NCI-H2171 (cell line): ENCODE measurements at regions not wholly inside any gene's neighbourhood (a gene's known extent, or its start where the extent isn't known, plus 50 kb on each side); places are given as distances from the start of the nearest gene placed in this dataset.
"Not testable (repeated sequence)": the region's sequence is repeated elsewhere in the genome, so short reads cannot be mapped to it uniquely, and the experiment has no call there.

Experiments used
- DNase-seq: peaks from one replicate; lab custom pipeline; 2025; lab: John Stamatoyannopoulos, UW

GRCh38 chr7:34390103-34390502 lies 267.9 kb upstream of the NPSR1 start:
- DNase-seq, result no peak

GRCh38 chr7:34392972-34393371 lies 265.0 kb upstream of the NPSR1 start:
- DNase-seq, result no peak

- no peak for DNase-seq
These were observed 261.5 kb upstream of the NPSR1 start for GRCh38 chr7:34396437-34397064.

GRCh38 chr7:34401776-34402175 lies 256.2 kb upstream of the NPSR1 start:
- no peak for DNase-seq

- peak; percentile 8 for DNase-seq
These were observed 251.0 kb upstream of the NPSR1 start for GRCh38 chr7:34406848-34407530.

- no peak for DNase-seq
These were observed 250.4 kb upstream of the NPSR1 start for GRCh38 chr7:34407586-34407985.

- DNase-seq, result no peak
These were observed 240.2 kb upstream of the NPSR1 start for GRCh38 chr7:34417781-34418180.

GRCh38 chr7:34421526-34421925 lies 236.5 kb upstream of the NPSR1 start:
- DNase-seq, result no peak

GRCh38 chr7:34425194-34425593 lies 232.8 kb upstream of the NPSR1 start:
- DNase-seq, result no peak

- no peak for DNase-seq
These were observed 232.2 kb upstream of the NPSR1 start for GRCh38 chr7:34425631-34426384.

GRCh38 chr7:34430456-34430855 lies 227.6 kb upstream of the NPSR1 start:
- DNase-seq, result no peak

GRCh38 chr7:34438436-34438835 lies 219.6 kb upstream of the NPSR1 start:
- no peak for DNase-seq

- no peak for DNase-seq
These were observed 212.4 kb upstream of the NPSR1 start for GRCh38 chr7:34445653-34446052.

GRCh38 chr7:34448531-34448930 lies 209.5 kb upstream of the NPSR1 start:
- not testable (repeated sequence) for DNase-seq

GRCh38 chr7:34449765-34450164 lies 208.3 kb upstream of the NPSR1 start:
- DNase-seq, result no peak

GRCh38 chr7:34451183-34451582 lies 206.8 kb upstream of the NPSR1 start:
- no peak for DNase-seq

- no peak for DNase-seq
These were observed 206.1 kb upstream of the NPSR1 start for GRCh38 chr7:34451923-34452322.

GRCh38 chr7:34452363-34452762 lies 205.7 kb upstream of the NPSR1 start:
- no peak for DNase-seq

GRCh38 chr7:34453150-34453549 lies 204.9 kb upstream of the NPSR1 start:
- no peak for DNase-seq

- DNase-seq, result no peak
These were observed 203.6 kb upstream of the NPSR1 start for GRCh38 chr7:34454381-34454780.

GRCh38 chr7:34457329-34457728 lies 200.7 kb upstream of the NPSR1 start:
- DNase-seq, result no peak

- no peak for DNase-seq
These were observed 194.2 kb upstream of the NPSR1 start for GRCh38 chr7:34463830-34464229.

- no peak for DNase-seq
These were observed 186.2 kb upstream of the NPSR1 start for GRCh38 chr7:34471844-34472243.
